ENCODE measurements at regions not wholly inside any gene's neighbourhood (a gene's known extent, or its start where the extent isn't known, plus 50 kb on each side); places are given as distances from the start of the nearest gene placed in this dataset.
"Not testable (repeated sequence)": the region's sequence is repeated elsewhere in the genome, so short reads cannot be mapped to it uniquely, and the experiment has no call there.

DNA sequence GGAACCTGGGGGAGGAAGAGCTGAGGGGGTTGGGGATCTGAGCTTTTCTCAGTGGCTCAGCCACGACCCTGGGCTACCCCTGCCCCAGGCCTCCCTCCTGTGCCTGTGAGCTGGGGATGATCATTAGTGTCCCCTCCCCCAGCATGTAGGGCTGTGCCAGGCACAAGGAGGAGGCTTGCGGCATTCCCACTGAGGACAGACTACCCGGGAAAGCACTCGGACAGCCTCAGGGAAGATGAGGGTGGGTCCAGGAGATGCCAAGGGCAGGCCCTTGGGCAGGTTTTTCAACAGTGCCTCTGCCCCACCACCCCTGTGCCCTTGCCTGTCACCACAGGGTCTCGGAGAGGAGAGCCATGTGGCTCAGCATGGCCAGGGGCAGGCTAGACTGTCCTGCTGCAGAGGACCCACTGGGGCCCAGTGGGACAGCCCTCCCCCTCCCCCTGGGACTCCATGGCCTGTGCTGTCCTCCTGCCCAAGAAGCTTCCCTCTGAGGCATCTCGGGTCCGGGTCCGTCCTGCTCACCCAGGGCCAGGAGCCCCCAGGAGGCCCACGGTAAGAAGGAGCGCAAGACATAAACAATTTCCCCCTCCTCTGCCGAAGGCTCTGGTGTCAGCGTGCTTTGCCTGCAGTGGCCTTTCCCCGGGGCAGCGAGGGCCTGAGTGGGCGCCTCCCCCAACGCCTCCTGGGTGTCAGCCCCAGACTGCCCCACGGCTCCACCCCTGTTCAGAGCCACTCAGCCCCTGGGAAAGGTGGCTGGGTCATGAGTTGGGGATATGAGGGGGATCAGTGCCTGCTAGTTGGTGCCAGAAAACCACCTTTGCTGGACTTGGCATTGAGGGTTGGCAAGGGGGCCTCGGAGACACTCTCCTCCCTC is 192.5 kb downstream of the GOLGA6L6 start:
- DNase-seq (ENCODE audit: low spot score), result peak; percentile 74
- TF ChIP-seq, protein P1, sequence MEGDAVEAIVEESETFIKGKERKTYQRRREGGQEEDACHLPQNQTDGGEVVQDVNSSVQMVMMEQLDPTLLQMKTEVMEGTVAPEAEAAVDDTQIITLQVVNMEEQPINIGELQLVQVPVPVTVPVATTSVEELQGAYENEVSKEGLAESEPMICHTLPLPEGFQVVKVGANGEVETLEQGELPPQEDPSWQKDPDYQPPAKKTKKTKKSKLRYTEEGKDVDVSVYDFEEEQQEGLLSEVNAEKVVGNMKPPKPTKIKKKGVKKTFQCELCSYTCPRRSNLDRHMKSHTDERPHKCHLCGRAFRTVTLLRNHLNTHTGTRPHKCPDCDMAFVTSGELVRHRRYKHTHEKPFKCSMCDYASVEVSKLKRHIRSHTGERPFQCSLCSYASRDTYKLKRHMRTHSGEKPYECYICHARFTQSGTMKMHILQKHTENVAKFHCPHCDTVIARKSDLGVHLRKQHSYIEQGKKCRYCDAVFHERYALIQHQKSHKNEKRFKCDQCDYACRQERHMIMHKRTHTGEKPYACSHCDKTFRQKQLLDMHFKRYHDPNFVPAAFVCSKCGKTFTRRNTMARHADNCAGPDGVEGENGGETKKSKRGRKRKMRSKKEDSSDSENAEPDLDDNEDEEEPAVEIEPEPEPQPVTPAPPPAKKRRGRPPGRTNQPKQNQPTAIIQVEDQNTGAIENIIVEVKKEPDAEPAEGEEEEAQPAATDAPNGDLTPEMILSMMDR (IDR thresholded peaks at IDR 0.05), result no peak
- Histone ChIP-seq H3K4me3 (no peak overlapping the region), H3K27ac (no peak overlapping the region)

DNA sequence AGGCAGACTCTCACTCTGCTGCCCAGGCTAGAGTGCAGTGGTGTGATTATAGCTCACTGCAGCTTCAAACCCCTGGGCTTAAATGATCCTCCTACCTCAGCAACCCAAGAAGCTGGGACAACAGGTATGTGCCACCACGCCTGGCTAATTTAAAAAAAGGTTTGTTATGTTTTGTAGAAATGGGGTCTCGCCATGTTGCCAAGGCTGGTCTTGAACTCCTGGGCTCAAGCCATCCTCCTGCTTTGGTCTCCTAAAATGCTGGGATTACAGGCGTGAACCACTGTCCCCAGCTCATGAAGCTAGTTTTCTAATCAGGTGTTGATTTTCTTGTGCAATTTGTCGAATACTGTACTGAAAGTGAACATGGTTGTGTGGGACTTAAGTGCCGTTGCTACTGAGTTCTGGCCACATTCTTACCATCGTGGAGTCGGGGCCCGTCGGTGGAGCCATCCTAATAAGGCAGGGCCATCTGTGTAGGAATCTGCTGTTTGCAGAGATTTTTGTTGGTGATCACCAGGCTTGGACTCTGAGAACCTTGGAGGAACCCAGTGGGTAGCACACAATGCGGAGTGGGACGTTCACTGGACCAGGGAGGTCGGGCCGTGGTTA is 193.2 kb downstream of the GOLGA6L6 start:
- TF ChIP-seq, protein P1 (IDR thresholded peaks at IDR 0.05), result no peak
- Histone ChIP-seq H3K27ac (no peak overlapping the region), H3K4me3 (no peak overlapping the region)
- no peak for DNase-seq (ENCODE audit: low spot score)

GRCh38 chr15:20346082-20346805 is 195.4 kb downstream of the GOLGA6L6 start:
- TF ChIP-seq, protein P1 (IDR thresholded peaks at IDR 0.05), result no peak
- H3K27ac ChIP-seq, result no peak overlapping the region
- peak; percentile 72 for DNase-seq (ENCODE audit: low spot score)
- H3K4me3 ChIP-seq, result no peak overlapping the region

DNA sequence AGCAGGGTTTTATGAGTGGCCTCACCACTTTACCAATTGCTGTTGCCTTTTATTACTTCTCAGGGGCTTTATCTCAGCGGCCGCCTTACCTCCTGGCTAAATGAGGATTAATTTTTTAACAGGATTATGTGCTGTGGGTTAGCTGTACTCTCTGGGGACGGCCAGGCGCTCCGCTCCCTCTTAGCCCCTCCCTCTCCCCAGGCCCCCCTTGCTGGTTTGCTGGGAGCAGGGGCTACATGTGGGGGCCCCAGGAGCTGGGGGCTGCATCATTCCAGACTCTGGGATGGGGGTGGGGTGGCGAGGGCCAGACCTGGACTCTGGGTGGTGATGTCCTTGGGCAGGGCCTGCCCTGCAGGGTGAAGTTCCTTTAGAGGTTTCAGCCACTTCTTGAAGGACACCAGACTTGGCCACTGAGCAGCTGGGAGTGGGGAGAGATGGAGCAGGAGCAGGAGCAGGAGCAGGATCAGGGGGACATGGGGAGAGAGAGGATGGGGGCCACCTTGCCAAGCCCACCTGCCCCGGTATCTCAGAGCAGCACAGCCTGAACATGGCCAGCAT is 196.1 kb downstream of the GOLGA6L6 start:
- DNase-seq (ENCODE audit: low spot score), result peak; percentile 72
- TF ChIP-seq, protein P1 (IDR thresholded peaks at IDR 0.05), result no peak
- Histone ChIP-seq H3K27ac (no peak overlapping the region), H3K4me3 (no peak overlapping the region)

DNA sequence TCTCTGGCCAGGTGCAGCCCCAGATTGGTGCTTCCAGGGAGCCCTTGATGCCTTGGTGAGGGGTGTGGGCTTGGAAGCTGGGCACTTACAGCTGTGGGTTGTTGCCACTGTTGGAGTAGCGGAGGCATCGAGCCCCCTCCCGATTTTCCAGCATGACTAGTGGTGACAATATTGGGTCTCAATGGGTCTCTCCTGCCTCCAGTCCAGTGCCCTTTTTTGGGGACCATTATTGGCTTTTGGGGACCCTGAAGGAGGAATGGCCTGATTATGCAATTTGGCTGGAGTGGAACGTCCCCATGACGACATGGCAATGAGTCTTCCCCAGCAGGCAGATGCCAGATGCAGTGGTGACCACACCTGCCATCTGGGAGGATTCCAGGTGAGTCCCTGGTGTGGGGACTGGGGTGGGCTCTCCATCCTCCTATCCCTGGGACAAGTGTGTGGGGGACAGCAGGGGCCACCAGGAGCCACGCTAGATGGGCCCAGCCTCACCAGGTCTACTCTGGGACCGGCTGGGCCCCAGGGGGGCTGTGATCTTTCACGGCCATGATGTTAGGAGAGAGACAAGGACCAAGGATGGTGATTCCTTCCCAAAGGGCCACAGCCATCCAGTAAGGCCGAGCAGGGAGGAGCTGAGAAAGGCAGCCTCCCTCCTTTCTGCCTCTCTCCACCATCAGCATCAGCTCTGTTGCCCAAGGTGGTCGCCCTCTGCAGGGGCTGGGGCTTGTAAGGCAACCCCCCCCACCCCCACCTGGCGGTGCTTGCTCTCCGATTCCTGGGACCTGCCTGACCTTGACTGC is 196.8 kb downstream of the GOLGA6L6 start:
- TF ChIP-seq, protein P1 (IDR thresholded peaks at IDR 0.05), result no peak
- peak; percentile 71 for DNase-seq (ENCODE audit: low spot score)
- Histone ChIP-seq H3K27ac (no peak overlapping the region), H3K4me3 (no peak overlapping the region)

DNA sequence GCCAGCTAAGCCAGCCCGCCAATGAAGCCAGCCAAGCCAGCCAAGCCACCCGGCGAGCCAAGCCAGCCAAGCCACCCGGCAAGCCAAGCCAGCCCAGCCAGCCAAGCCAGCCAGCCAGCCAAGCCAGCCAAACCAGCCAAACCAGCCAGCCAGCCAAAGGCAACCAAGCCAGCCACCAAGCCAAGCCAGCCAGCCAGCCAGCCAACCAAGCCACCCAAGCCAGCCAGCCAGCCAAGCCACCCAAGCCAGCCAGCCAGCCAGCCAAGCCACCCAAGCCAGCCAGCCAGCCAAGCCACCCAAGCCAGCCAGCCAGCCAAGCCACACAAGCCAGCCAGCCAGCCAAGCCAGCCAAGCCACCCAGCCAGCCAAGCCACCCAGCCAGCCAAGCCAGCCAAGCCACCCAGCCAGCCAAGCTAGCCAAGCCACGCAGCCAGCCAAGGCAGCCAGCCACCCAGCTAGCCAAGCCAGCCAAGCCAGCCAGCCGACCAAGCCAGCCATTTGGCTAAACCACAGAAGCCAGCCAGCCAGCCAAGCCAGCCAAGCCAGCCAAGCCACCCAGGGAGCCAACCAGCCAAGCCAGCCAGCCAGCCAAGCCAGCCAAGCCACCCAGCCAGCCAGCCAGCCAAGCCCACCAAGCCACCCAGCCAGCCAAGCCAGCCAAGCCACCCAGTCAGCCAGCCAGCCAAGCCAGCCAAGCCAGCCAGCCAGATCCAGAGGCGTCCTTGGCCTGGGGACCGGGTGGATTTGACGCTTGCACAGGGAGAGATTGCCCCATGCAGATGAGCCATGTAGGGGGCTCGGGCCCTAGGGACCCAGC is 198.0 kb downstream of the GOLGA6L6 start:
- H3K27ac ChIP-seq; DNase-seq (ENCODE audit: low spot score); H3K4me3 ChIP-seq: not testable (repeated sequence)

DNA sequence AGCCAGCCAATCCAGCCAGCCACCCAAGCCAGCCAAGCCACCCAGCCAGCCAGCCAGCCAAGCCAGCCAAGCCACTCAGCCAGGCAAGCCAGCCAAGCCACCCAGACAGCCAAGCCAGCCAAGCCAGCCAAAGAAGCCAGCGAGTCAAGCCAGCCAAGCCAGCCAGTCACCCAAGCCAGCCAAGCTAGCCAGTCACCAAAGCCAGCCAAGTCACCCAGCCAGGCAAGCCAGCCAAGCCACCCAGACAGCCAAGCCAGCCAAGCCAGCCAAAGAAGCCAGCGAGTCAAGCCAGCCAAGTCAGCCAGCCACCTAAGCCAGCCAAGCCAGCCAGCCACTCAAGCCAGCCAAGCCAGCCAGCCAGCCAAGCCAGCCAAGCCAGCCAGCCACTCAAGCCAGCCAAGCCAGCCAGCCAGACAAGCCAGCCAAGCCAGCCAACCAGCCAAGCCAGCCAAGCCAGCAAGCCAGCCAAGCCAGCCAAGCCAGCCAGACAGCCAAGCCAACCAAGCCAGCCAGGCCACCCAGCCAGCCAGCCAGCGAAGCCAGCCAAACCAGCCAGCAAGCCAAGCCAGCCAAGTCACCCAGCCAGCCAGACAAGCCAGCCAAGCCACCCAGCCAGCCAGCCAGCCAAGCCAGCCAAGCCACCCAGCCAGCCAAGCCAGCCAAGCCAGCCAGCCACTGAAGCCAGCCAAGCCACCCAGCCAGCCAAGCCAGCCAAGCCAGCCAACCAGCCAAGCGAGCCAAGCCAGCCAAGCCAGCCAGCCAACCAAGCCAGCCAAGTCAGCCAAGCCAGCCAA is 198.8 kb downstream of the GOLGA6L6 start:
- H3K4me3 ChIP-seq, H3K27ac ChIP-seq: not testable (repeated sequence)
- peak; percentile 73 for DNase-seq (ENCODE audit: low spot score)

Data from coronary artery (tissue), 2 donors.